PFSK-1 (cell line): ENCODE measurements at regions not wholly inside any gene's neighbourhood (a gene's known extent, or its start where the extent isn't known, plus 50 kb on each side); places are given as distances from the start of the nearest gene placed in this dataset.

Experiments used
- FOXP2 ChIP-seq: optimal IDR thresholded peaks from 2 replicates; pipeline ENCODE3; 2011; ENCODE audit warnings: borderline replicate concordance, control low read depth, inconsistent platforms; ENCODE audit not compliant: insufficient read depth; ENCODE audit errors: extremely low read length, extremely low read depth
- POLR2AphosphoS5 ChIP-seq: IDR thresholded peaks from 2 replicates; pipeline ENCODE4 v1.6.1; 2012; ENCODE audit warnings: low read depth, mild to moderate bottlenecking, control low read depth, low read length, moderate library complexity
- SIN3A ChIP-seq: IDR thresholded peaks from 2 replicates; pipeline ENCODE4 v1.6.1; 2012; ENCODE audit warnings: mild to moderate bottlenecking, low read length, moderate library complexity, borderline replicate concordance; ENCODE audit not compliant: insufficient read depth
- TAF1 ChIP-seq: IDR thresholded peaks from 2 replicates; pipeline ENCODE4 v1.6.1; 2012; ENCODE audit warnings: low read length, control low read depth, borderline replicate concordance; ENCODE audit not compliant: insufficient read depth
- TF ChIP-seq, protein P1 (sequence below), 2 experiments: IDR thresholded peaks; 2 replicates each; pipeline versions ENCODE4 v1.6.1 to v1.8.0; 2011 to 2012; ENCODE audit warnings: low read depth in 2 of 2, low read length in 2 of 2, control low read depth in 1 of 2, inconsistent platforms in 1 of 2, mild to moderate bottlenecking in 1 of 2, moderate library complexity in 1 of 2; ENCODE audit not compliant: insufficient read depth in 1 of 2

DNA sequence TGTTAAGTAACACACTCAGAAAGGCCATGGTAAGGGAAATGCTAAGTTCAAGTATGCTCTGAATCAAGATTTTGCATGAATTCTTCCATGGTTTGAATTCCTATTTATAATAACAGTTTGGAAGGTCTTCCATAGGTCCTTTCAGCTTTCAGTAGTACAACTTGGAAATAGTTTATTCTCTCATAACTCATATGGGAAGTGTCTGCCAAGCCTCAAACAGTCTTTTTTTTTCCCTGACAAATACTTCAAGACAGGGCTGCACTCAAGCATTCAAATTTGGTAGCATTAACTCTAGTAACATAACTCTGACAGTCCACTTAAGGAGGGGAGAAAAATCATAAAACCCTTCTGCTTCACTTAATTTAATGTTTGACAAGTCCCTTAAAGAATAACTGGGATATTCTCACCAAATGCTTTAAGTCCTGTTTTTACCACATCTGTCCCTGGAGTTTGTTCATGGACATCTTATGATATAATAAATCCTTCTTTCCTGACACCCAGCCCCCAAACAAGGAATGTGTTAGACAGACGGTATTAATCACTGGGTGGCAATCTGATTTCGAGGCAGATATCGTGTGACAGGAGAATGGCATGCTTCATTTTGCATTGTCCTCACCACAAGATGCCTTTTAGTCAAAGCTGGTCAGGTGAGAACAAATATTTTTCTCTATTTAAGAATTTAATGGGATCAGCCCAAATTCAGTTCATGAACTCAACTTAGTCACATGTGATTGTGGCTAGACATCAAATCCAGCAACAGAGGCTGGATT is 165.7 kb downstream of the BMP4 start:
- TF ChIP-seq POLR2AphosphoS5 (no peak), SIN3A (no peak), TAF1 (no peak), FOXP2 (no peak)
- TF ChIP-seq, protein P1, sequence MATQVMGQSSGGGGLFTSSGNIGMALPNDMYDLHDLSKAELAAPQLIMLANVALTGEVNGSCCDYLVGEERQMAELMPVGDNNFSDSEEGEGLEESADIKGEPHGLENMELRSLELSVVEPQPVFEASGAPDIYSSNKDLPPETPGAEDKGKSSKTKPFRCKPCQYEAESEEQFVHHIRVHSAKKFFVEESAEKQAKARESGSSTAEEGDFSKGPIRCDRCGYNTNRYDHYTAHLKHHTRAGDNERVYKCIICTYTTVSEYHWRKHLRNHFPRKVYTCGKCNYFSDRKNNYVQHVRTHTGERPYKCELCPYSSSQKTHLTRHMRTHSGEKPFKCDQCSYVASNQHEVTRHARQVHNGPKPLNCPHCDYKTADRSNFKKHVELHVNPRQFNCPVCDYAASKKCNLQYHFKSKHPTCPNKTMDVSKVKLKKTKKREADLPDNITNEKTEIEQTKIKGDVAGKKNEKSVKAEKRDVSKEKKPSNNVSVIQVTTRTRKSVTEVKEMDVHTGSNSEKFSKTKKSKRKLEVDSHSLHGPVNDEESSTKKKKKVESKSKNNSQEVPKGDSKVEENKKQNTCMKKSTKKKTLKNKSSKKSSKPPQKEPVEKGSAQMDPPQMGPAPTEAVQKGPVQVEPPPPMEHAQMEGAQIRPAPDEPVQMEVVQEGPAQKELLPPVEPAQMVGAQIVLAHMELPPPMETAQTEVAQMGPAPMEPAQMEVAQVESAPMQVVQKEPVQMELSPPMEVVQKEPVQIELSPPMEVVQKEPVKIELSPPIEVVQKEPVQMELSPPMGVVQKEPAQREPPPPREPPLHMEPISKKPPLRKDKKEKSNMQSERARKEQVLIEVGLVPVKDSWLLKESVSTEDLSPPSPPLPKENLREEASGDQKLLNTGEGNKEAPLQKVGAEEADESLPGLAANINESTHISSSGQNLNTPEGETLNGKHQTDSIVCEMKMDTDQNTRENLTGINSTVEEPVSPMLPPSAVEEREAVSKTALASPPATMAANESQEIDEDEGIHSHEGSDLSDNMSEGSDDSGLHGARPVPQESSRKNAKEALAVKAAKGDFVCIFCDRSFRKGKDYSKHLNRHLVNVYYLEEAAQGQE (IDR thresholded peaks at IDR 0.05; ENCODE audit: insufficient read depth in 1 of 2, low read depth in 2 of 2, low read length in 2 of 2) = no peak
